ENCODE measurements at regions not wholly inside any gene's neighbourhood (a gene's known extent, or its start where the extent isn't known, plus 50 kb on each side); places are given as distances from the start of the nearest gene placed in this dataset.
A peak's percentile ranks its signal among the peaks of the same experiment; 100 is the strongest.

GRCh38 chr1:234538062-234538731 lies 59.2 kb upstream of the TARBP1 start:
- peaks cover 90% of the 10 kb centered on the region for H3K4me1 Mint-ChIP-seq
- no peak for DNase-seq
- H3K9me3 Mint-ChIP-seq = no peaks in the 10 kb centered on the region
- TF ChIP-seq CTCF (IDR thresholded peaks at IDR 0.05) = no peak
- H3K4me3 Mint-ChIP-seq = no peak overlapping the region
- H3K36me3 Mint-ChIP-seq (ENCODE audit: low read depth) = no peaks in the 10 kb centered on the region
- peaks cover 16% of the 10 kb centered on the region for H3K27me3 Mint-ChIP-seq (ENCODE audit: low read depth, poor library complexity)
- H3K27ac Mint-ChIP-seq = peak overlapping the region; percentile 45

GRCh38 chr1:234537236-234537635 lies 58.3 kb upstream of the TARBP1 start:
- Mint-ChIP-seq H3K4me3 (no peak overlapping the region), H3K27ac (no peak overlapping the region), H3K36me3 (ENCODE audit: low read depth) (no peaks in the 10 kb centered on the region), H3K4me1 (peaks cover 89% of the 10 kb centered on the region), H3K9me3 (no peaks in the 10 kb centered on the region), H3K27me3 (ENCODE audit: low read depth, poor library complexity) (peaks cover 16% of the 10 kb centered on the region)
- DNase-seq = no peak
- TF ChIP-seq CTCF (IDR thresholded peaks at IDR 0.05) = no peak

GRCh38 chr1:234536741-234537140 lies 57.8 kb upstream of the TARBP1 start:
- Mint-ChIP-seq H3K4me1 (peaks cover 89% of the 10 kb centered on the region), H3K27ac (peak overlapping the region; percentile 34), H3K9me3 (no peaks in the 10 kb centered on the region), H3K4me3 (no peak overlapping the region), H3K36me3 (ENCODE audit: low read depth) (no peaks in the 10 kb centered on the region), H3K27me3 (ENCODE audit: low read depth, poor library complexity) (peaks cover 16% of the 10 kb centered on the region)
- TF ChIP-seq CTCF (IDR thresholded peaks at IDR 0.05) = no peak
- no peak for DNase-seq

- H3K27ac Mint-ChIP-seq = peak overlapping the region; percentile 95
These were observed 57.0 kb upstream of the TARBP1 start for GRCh38 chr1:234535763-234536515.

GRCh38 chr1:234535218-234535617 lies 56.2 kb upstream of the TARBP1 start:
- no peak for TF ChIP-seq CTCF (IDR thresholded peaks at IDR 0.05)
- Mint-ChIP-seq H3K4me1 (peaks cover 98% of the 10 kb centered on the region), H3K9me3 (no peaks in the 10 kb centered on the region), H3K27ac (peak overlapping the region; percentile 95), H3K4me3 (no peak overlapping the region), H3K36me3 (ENCODE audit: low read depth) (no peaks in the 10 kb centered on the region), H3K27me3 (ENCODE audit: low read depth, poor library complexity) (peaks cover 16% of the 10 kb centered on the region)
- DNase-seq = no peak

More at GRCh38 chr1:234535763-234536515, 57.0 kb upstream of the TARBP1 start:
- peaks cover 16% of the 10 kb centered on the region for H3K27me3 Mint-ChIP-seq (ENCODE audit: low read depth, poor library complexity)
- H3K9me3 Mint-ChIP-seq = no peaks in the 10 kb centered on the region
- no peak for DNase-seq
- TF ChIP-seq CTCF (IDR thresholded peaks at IDR 0.05) = no peak
- peak overlapping the region; percentile 39 for H3K4me3 Mint-ChIP-seq
- H3K36me3 Mint-ChIP-seq (ENCODE audit: low read depth) = no peaks in the 10 kb centered on the region
- H3K4me1 Mint-ChIP-seq = peaks cover 93% of the 10 kb centered on the region

Data from nephron progenitor cell (in vitro differentiated cells).